IPS DF 19.7 (cell line): ENCODE measurements at regions not wholly inside any gene's neighbourhood (a gene's known extent, or its start where the extent isn't known, plus 50 kb on each side); places are given as distances from the start of the nearest gene placed in this dataset.
"Not testable (repeated sequence)": the region's sequence is repeated elsewhere in the genome, so short reads cannot be mapped to it uniquely, and the experiment has no call there.

Experiments
- DNase-seq: peaks from one replicate; pipeline ENCODE4 v3.0.0-alpha.2; 2013; ENCODE audit warnings: low read depth, low spot score

DNA sequence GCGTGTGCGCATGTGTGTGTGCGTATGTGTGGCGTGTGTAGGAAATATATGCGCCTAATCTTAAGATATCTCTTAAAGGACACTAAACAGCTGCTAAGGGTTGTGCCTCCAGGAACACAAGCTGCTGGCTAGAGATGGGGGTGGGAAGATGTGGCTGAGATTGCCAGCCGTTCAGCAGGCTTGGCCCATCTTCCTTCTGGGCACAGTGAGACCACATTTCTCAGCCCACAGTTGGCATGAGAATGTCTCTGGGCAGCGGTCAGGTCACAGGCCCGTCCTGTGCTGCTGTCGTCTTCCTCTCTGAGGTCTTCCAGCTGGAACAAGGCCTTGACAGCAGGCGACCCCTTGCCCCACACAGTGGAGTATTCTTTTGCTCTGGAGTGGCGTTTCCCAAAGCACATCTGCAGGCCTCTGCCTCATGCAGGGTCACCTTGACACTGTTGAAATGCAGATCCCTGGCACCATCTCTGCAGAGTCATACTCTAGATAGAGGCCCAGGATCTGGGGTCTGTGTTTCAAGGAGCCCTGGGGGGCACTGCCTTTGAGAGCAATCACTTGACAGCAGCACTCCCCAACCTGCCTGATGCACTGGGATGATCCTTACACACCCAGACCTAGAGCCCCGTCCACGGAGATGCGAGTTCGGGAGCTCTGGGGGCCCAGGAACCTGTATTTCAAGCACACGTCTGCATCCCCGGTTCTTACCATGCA, 335.5 kb upstream of the SFSWAP start:
- DNase-seq: no peak

DNA sequence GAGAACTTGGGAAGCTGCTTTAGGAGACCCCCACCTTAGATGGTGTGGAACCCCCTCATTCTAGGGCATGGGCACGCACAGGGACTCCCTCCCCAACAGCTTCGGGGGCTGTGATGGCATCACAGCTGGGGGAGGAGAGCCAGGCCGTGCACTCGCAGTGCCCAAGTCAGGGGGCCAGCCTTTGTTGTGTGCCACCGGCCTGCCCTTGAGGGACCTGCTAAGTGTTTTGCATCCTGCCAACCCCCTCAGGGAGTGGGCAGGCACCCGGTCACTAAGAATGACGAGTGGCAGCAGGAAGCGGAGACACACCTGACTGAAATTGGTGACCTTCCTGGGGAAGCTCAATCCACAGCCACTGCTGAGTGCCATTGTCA, 334.9 kb upstream of the SFSWAP start:
- DNase-seq: no peak

- no peak for DNase-seq
Observed at GRCh38 chr12:131378176-131378842, 332.6 kb upstream of the SFSWAP start.

GRCh38 chr12:131378861-131379665, 331.8 kb upstream of the SFSWAP start:
- no peak for DNase-seq

DNA sequence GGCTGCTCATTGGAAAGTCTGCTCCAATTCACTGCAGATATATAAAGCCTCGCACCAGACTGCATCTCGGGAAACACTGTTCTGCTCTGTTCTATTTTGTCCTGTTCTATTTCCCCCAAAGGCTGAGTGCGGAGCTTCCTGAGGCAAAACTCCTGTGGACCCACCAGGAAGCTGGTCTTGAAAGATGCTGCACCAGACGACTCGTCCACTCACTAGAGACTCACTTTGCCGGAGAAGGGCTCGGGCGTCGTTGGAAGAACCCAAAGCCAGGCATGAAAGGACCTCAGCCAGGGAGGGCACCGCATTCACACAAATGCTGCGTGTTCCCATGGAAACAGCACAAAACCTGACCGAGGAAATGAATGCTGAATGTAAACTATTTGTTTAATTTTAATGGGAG, 331.2 kb upstream of the SFSWAP start:
- DNase-seq: no peak

GRCh38 chr12:131380220-131380964, 330.5 kb upstream of the SFSWAP start:
- DNase-seq: no peak

GRCh38 chr12:131380965-131381705, 329.8 kb upstream of the SFSWAP start:
- no peak for DNase-seq

DNA sequence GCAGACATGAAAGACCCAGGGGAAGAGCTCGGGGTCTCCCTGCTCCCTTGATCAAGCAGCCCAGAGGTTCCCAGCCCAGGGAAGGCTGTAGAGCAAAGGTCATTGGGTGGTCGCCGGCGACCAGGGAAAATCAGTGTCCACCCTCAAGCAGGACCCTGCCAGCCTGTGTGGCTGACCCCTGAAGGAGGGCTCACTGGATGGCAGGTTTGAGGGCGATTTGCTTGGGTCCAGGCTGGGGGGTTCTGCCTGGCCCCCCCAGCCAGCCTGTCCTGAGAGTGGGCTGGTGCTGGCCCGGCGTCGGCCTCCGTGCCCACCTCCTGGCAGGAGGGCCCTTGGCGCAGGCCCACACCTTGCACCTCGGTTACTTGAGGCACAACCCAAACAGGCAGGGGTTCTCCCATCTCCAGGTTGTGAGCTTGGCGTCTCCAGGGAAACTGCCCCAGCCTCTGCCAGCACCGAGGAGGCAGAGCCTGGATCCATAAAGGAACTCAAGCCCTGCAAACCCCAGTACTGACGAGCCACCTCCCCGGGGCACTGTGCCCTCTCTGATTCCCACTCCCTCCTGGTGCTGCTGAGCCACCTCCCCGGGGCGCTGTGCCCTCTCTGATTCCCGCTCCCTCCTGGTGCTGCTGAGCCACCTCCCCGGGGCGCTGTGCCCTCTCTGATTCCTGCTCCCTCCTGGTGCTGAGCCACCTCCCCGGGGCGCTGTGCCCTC, 329.0 kb upstream of the SFSWAP start:
- no peak for DNase-seq

DNA sequence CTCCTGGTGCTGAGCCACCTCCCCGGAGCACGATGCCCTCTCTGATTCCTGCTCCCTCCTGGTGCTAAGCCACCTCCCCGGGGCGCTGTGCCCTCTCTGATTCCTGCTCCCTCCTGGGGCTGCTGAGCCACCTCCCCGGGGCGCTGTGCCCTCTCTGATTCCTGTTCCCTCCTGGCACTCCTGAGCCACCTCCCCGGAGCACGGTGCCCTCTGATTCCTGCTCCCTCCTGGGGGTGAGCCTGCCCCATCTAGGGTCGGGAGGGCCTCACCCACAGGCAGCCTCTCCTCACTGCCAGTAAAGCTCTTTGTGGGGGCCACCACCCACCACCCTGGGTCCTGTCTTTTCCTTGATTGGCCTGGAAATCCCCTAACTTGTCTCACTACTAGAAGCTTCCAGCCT, 327.6 kb upstream of the SFSWAP start:
- DNase-seq: no peak

DNA sequence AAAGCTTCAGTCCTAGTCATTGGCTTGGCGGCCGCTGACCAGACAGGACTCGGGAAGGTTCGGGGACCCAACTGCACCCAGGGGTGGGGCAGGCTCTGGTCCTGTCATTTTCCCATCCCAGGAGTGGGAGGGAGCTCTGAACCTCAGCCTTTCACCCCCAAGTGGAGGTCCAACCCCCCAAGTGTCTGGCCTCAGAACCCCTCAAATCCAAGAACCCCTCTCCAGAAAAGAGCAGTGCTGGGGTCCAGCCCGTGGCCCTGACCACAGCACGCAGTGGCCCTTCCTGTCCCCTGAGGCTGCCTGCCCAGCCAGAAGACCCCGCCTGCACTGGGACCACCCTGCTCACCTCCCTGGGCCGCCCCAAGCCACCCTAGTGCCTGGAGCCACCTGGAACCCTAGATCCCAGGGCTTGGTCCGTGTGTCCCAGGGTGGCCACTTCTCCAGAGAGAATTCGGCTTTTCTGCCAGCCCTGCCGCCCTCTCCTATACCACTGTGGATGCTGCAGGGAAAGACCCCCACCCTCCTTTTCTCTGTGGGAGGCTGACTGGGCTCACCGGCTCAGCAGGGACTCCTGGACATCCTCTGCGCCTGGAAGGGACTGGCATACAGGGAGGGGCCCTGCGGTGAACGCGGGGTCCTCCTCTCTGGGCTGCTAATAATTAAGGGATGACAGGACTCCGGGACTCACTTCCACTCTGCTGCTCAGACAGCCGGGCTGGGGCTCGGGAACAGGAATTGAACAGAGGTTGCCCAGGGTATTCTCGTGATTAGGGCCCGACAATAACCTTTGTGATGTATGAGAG, 326.9 kb upstream of the SFSWAP start:
- DNase-seq: no peak

DNA sequence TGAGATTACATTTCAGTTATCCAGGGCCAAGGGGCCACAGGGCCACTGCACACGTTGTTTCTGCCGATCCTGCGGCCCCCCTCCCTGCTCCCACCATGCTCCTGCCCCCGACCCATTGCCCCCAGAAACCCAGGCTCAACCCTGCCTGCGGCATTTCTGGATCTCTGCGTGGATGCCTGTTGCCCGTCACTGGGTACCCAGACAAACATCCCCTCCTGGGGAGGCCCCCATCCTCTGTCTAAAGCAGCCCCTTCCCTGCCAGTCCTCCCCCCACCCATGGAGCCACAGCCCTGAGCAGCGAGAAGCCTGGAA, 326.4 kb upstream of the SFSWAP start:
- no peak for DNase-seq

DNA sequence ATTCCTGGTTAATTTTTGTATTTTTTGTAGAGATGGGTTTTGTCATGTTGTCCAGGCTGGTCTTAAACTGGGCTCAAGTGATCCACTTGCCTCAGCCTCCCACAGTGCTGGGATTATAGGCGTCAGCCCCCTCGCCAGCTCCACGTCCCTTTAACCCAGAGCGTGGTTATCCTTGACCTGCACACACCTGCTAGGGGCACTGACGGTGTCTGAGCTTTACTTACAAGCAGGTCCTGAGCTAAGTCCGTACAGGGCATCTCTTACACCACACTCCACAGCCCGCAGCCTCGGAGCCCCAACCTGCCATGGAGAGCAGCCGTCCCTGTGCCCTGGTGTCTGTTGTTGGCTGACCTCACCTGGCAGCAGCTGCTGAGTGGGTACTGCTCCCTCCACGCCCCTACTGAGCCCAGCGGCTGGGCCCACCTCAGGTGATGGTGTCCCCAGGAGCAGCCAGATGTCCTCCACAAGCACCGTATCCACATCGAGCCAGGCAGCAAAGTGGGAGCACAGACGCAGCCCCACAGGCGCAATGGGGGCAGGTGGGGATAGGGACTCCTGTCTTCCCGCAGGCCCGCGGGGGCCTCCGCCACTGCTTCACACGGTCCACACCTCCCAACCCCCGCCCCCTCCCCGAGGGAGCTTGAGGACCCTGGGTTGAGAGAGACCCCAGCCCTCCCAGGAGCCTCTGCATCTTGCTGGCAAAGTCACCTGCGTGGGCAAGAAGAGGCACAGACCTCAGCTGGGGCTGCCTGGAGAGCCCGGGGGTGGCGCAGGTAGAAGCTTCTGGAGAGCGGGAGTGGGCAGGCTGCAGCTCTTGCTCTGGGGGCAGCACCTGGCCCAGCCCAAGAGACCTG, 325.4 kb upstream of the SFSWAP start:
- no peak for DNase-seq

- no peak for DNase-seq
Observed at GRCh38 chr12:131386167-131386521, 324.7 kb upstream of the SFSWAP start.

- DNase-seq: no peak
Observed at GRCh38 chr12:131386781-131387180, 324.1 kb upstream of the SFSWAP start.

GRCh38 chr12:131387281-131388163, 323.4 kb upstream of the SFSWAP start:
- DNase-seq: no peak

GRCh38 chr12:131388164-131389053, 322.5 kb upstream of the SFSWAP start:
- not testable (repeated sequence) for DNase-seq
